ENCODE measurements at regions not wholly inside any gene's neighbourhood (a gene's known extent, or its start where the extent isn't known, plus 50 kb on each side); places are given as distances from the start of the nearest gene placed in this dataset.
A peak's percentile ranks its signal among the peaks of the same experiment; 100 is the strongest.
"Not testable (repeated sequence)": the region's sequence is repeated elsewhere in the genome, so short reads cannot be mapped to it uniquely, and the experiment has no call there.

DNA sequence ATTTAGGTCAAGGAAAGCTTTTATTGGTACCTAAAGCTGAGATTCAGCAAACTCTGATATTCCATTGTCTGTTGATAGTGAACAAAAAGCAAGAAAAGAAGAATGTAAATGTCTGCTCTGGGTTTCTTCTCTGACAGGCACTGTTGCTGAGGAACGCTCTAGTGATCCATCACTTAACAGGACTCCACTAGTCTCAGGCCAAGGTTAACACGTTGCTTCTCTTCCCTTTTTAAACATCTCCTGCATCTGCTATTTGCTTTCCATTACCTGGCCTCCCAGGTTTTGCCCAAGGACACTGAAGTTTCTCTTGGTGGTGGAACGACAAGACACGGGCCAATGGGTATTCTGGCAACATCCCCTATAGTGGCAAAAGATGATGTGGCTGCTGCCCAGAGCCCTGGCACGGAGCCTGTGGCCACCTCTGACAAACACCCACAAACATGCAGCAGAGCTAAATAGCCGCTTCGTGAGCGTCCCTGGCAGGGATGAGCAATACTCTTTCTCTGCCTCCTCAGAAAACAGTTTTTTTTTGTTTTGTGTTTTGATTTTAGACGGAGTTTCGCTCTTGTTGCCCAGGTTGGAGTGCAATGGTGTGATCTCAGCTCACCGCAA lies 97.8 kb upstream of the AKAP13 start:
- Histone ChIP-seq H3K27me3 (ENCODE audit: control insufficient read depth in 1 of 2, insufficient read depth in 2 of 2, low read length in 2 of 2) (no peaks in the 10 kb centered on the region), H3K4me3 (ENCODE audit: low read depth in 1 of 2, low read length in 2 of 2) (no peak overlapping the region), H3K36me3 (ENCODE audit: control insufficient read depth in 2 of 2, insufficient read depth in 2 of 2, low read length in 1 of 2) (no peaks in the 10 kb centered on the region), H3K27ac (ENCODE audit: low read depth in 2 of 2, low read length in 1 of 2) (no peak overlapping the region), H3K9me3 (ENCODE audit: control insufficient read depth in 2 of 2, insufficient read depth in 1 of 2, low read depth in 1 of 2, low read length in 1 of 2) (no peaks in the 10 kb centered on the region), H3K4me1 (ENCODE audit: control insufficient read depth in 2 of 2, insufficient read depth in 2 of 2, low read length in 1 of 2) (no peaks in the 10 kb centered on the region)
- WGBS, 2 donors = 71 to 80% methylated on average over 11 of the region's 11 CpGs

DNA sequence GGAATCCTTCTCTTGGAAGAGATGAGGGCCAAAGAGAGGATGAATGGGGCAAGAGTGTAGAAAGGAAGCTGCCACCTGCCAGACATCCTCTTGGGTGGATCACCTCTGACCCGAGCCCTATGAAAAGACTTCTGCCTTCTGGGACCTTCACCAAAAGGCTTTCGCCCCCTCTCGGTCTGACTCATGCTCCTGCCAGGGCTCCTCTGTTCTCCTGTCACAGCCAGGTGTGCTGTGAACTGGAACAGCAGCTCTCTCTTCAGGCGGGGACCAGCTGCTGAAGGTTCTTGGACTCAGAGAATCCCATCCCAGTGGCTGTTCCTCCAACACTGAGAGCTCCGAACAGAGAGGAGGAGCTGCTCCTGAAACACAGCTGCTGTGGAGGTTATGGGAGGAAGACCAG lies 96.6 kb upstream of the AKAP13 start:
- H3K27me3 ChIP-seq (ENCODE audit: control insufficient read depth in 1 of 2, insufficient read depth in 2 of 2, low read length in 2 of 2); H3K36me3 ChIP-seq (ENCODE audit: control insufficient read depth in 2 of 2, insufficient read depth in 2 of 2, low read length in 1 of 2); H3K27ac ChIP-seq (ENCODE audit: low read depth in 2 of 2, low read length in 1 of 2); H3K4me1 ChIP-seq (ENCODE audit: control insufficient read depth in 2 of 2, insufficient read depth in 2 of 2, low read length in 1 of 2); H3K4me3 ChIP-seq (ENCODE audit: low read depth in 1 of 2, low read length in 2 of 2); H3K9me3 ChIP-seq (ENCODE audit: control insufficient read depth in 2 of 2, insufficient read depth in 1 of 2, low read depth in 1 of 2, low read length in 1 of 2): not testable (repeated sequence)
- 48 to 51% methylated on average over 5 of the region's 5 CpGs for WGBS, 2 donors

DNA sequence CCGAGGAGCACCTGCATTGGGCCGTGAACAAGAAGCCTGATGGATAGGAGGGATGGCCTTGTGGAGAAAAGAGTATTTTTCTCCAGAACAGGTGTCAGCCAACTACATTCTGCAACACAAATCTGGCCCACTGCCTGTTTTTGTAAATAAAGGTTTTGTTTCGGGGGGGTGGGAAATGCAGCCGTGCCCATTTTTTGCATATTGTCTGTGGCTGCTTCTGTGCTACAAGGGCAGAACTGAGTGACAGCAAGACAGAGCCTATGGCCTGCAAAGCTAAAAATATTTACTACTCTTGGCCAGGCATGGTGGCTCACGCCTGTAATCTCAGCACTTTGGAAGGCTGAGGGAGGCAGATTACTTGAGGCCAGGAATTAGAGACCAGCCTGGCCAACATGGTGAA lies 95.9 kb upstream of the AKAP13 start:
- Histone ChIP-seq H3K27ac (ENCODE audit: low read depth in 2 of 2, low read length in 1 of 2) (no peak overlapping the region), H3K4me1 (ENCODE audit: control insufficient read depth in 2 of 2, insufficient read depth in 2 of 2, low read length in 1 of 2) (no peaks in the 10 kb centered on the region)
- 87 to 90% methylated on average over 5 of the region's 5 CpGs for WGBS, 2 donors

DNA sequence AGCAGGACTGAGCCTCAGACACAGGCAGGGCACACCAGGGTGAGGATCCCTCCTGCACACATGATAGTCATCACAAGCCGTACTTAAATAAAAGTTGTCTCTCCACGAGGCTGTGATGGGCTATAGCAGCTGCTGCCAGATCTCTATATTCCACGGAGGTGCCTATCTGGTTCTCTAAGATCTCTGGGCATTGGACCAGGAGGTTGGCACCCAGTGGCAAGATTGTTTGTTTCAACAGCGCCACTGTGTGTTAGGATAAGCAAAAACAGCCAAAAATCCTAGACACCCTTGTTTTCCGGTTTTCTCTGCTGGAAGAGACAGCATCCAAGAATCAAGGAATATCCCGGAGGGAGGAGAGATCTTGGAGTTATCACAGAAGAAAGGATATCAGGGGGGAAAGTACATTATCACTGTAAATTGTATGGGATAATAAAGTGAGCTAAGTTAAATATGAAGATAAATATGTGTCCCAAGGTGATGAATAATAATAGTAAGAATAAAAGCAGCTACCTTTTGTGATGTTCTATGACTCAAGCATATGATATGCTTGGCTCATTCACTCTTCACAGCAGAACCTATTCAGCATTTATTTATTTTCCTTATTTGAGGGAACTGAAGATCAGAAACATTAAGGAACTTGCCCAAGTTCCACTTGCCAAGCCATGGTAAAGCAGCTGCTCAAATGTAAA lies 90.6 kb upstream of the AKAP13 start:
- Histone ChIP-seq H3K27me3 (ENCODE audit: control insufficient read depth in 1 of 2, insufficient read depth in 2 of 2, low read length in 2 of 2) (no peaks in the 10 kb centered on the region), H3K9me3 (ENCODE audit: control insufficient read depth in 2 of 2, insufficient read depth in 1 of 2, low read depth in 1 of 2, low read length in 1 of 2) (no peaks in the 10 kb centered on the region), H3K4me1 (ENCODE audit: control insufficient read depth in 2 of 2, insufficient read depth in 2 of 2, low read length in 1 of 2) (no peaks in the 10 kb centered on the region), H3K4me3 (ENCODE audit: low read depth in 1 of 2, low read length in 2 of 2) (no peak overlapping the region), H3K36me3 (ENCODE audit: control insufficient read depth in 2 of 2, insufficient read depth in 2 of 2, low read length in 1 of 2) (no peaks in the 10 kb centered on the region), H3K27ac (ENCODE audit: low read depth in 2 of 2, low read length in 1 of 2) (no peak overlapping the region)
- WGBS, 2 donors = 15 to 17% methylated on average over 6 of the region's 6 CpGs

More for the DNA sequence above, 95.9 kb upstream of the AKAP13 start:
- H3K27me3 ChIP-seq (ENCODE audit: control insufficient read depth in 1 of 2, insufficient read depth in 2 of 2, low read length in 2 of 2) = no peaks in the 10 kb centered on the region
- no peaks in the 10 kb centered on the region for H3K36me3 ChIP-seq (ENCODE audit: control insufficient read depth in 2 of 2, insufficient read depth in 2 of 2, low read length in 1 of 2)
- no peaks in the 10 kb centered on the region for H3K9me3 ChIP-seq (ENCODE audit: control insufficient read depth in 2 of 2, insufficient read depth in 1 of 2, low read depth in 1 of 2, low read length in 1 of 2)
- no peak overlapping the region for H3K4me3 ChIP-seq (ENCODE audit: low read depth in 1 of 2, low read length in 2 of 2)

DNA sequence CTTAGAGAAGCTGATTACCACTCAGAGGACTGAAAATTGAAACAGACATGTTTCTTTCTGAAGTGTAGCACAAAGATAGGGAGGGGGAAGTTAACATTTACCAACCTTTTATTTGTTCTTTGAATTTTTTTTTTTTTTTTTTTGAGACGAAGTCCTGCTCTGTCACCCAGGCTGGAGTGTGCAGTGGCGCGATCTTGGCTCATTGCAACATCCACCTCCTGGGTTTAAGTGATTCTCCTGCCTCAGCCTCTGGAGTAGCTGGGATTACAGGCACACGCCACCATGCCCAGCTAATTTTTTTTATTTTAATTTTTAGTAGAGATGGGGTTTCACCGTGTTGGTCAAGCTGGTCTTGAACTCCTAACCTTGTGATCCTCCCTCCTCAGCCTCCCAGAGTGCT lies 87.8 kb upstream of the AKAP13 start:
- H3K36me3 ChIP-seq (ENCODE audit: control insufficient read depth in 2 of 2, insufficient read depth in 2 of 2, low read length in 1 of 2); H3K4me3 ChIP-seq (ENCODE audit: low read depth in 1 of 2, low read length in 2 of 2); H3K9me3 ChIP-seq (ENCODE audit: control insufficient read depth in 2 of 2, insufficient read depth in 1 of 2, low read depth in 1 of 2, low read length in 1 of 2); H3K27ac ChIP-seq (ENCODE audit: low read depth in 2 of 2, low read length in 1 of 2); H3K4me1 ChIP-seq (ENCODE audit: control insufficient read depth in 2 of 2, insufficient read depth in 2 of 2, low read length in 1 of 2); H3K27me3 ChIP-seq (ENCODE audit: control insufficient read depth in 1 of 2, insufficient read depth in 2 of 2, low read length in 2 of 2): not testable (repeated sequence)
- WGBS, 2 donors = 90% methylated on average over 4 to 5 of the region's 5 CpGs

DNA sequence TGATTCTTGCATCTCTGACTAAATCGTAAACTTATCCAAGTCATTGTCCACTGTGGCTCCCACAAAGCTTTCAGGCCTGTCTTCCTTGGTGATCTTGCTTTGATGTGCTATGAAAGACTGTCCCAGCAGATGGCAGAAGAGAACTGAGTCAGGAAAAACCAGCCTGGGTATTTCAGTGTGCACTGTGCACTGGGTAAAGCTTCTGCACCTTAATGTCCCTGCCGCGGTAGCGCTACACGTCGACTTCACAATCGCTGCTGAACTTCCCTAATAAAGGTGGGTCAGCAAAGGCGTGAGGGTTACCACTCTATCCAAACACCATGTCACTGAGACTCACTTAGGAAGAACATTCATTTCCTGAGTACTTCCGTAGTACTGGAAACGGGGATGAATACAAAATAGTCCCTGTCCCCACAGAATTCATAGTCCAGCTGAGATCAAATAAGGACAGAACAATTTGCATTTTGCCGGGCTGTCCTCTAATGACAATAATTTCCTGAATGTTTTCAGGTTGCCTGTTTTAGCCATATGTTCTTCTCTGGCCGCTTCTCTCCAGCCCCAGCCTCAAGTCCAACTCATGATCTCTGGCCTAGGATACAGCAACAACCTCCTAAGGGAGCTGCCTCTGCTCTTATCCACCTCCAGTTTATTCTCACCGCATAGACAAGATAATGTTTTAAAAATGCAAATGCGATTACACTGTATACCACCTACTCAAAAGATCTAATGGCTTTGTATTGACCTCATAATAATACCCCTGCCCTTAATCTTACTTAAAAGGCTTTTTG lies 83.6 kb upstream of the AKAP13 start:
- peak overlapping the region in 1 of 2 donors; percentile 17 for H3K4me3 ChIP-seq (ENCODE audit: low read depth in 1 of 2, low read length in 2 of 2)
- no peaks in the 10 kb centered on the region for H3K36me3 ChIP-seq (ENCODE audit: control insufficient read depth in 2 of 2, insufficient read depth in 2 of 2, low read length in 1 of 2)
- H3K27me3 ChIP-seq (ENCODE audit: control insufficient read depth in 1 of 2, insufficient read depth in 2 of 2, low read length in 2 of 2) = no peaks in the 10 kb centered on the region
- H3K4me1 ChIP-seq (ENCODE audit: control insufficient read depth in 2 of 2, insufficient read depth in 2 of 2, low read length in 1 of 2) = no peaks in the 10 kb centered on the region
- no peak overlapping the region for H3K27ac ChIP-seq (ENCODE audit: low read depth in 2 of 2, low read length in 1 of 2)
- WGBS, 2 donors = 20 to 22% methylated on average over 14 of the region's 14 CpGs
- no peaks in the 10 kb centered on the region for H3K9me3 ChIP-seq (ENCODE audit: control insufficient read depth in 2 of 2, insufficient read depth in 1 of 2, low read depth in 1 of 2, low read length in 1 of 2)

DNA sequence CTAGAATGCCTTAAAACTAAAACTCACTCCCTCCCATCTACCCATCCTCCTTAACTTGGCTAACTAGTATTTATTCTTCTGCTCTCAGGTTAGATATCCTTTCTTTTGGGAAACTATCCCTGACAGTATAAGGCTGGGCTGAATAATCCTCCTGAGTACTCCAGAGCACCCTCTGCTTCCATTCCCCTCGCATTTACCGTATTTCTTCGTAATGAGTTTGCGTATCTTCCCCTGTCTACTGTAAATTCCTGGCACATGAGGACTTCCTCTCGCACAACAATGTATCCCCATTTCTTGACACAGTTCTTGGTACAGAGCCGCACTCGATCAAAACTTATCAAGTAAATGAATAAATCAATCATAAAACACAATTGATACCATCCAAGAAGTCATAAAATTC lies 82.9 kb upstream of the AKAP13 start:
- Histone ChIP-seq H3K9me3 (ENCODE audit: control insufficient read depth in 2 of 2, insufficient read depth in 1 of 2, low read depth in 1 of 2, low read length in 1 of 2) (no peaks in the 10 kb centered on the region), H3K27ac (ENCODE audit: low read depth in 2 of 2, low read length in 1 of 2) (no peak overlapping the region), H3K27me3 (ENCODE audit: control insufficient read depth in 1 of 2, insufficient read depth in 2 of 2, low read length in 2 of 2) (no peaks in the 10 kb centered on the region), H3K4me1 (ENCODE audit: control insufficient read depth in 2 of 2, insufficient read depth in 2 of 2, low read length in 1 of 2) (no peaks in the 10 kb centered on the region), H3K4me3 (ENCODE audit: low read depth in 1 of 2, low read length in 2 of 2) (no peak overlapping the region), H3K36me3 (ENCODE audit: control insufficient read depth in 2 of 2, insufficient read depth in 2 of 2, low read length in 1 of 2) (no peaks in the 10 kb centered on the region)
- WGBS, 2 donors = 95 to 97% methylated on average over 7 of the region's 7 CpGs

DNA sequence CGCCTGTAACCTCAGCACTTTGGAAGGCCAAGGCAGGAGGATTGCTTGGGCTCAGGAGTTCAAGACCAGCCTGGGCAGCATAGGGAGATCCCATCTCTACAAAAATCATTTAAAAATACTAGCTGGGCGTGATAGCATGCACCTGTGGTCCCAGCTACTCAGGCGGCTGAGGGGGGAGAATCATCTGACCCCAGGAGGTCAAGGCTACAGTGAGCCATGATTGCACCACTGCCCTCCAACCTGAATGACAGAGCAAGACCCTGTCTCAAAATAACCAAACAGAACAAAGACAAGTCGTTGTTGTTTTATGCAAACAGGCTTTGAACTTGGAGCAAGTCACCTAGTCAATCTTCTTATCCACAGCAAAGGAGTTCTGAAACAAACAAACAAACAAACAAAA lies 82.0 kb upstream of the AKAP13 start:
- no peaks in the 10 kb centered on the region for H3K36me3 ChIP-seq (ENCODE audit: control insufficient read depth in 2 of 2, insufficient read depth in 2 of 2, low read length in 1 of 2)
- 86 to 90% methylated on average over 4 of the region's 4 CpGs for WGBS, 2 donors
- H3K4me3 ChIP-seq (ENCODE audit: low read depth in 1 of 2, low read length in 2 of 2) = no peak overlapping the region
- no peak overlapping the region for H3K27ac ChIP-seq (ENCODE audit: low read depth in 2 of 2, low read length in 1 of 2)
- H3K27me3 ChIP-seq (ENCODE audit: control insufficient read depth in 1 of 2, insufficient read depth in 2 of 2, low read length in 2 of 2) = no peaks in the 10 kb centered on the region
- H3K4me1 ChIP-seq (ENCODE audit: control insufficient read depth in 2 of 2, insufficient read depth in 2 of 2, low read length in 1 of 2) = no peaks in the 10 kb centered on the region
- H3K9me3 ChIP-seq (ENCODE audit: control insufficient read depth in 2 of 2, insufficient read depth in 1 of 2, low read depth in 1 of 2, low read length in 1 of 2) = no peaks in the 10 kb centered on the region

DNA sequence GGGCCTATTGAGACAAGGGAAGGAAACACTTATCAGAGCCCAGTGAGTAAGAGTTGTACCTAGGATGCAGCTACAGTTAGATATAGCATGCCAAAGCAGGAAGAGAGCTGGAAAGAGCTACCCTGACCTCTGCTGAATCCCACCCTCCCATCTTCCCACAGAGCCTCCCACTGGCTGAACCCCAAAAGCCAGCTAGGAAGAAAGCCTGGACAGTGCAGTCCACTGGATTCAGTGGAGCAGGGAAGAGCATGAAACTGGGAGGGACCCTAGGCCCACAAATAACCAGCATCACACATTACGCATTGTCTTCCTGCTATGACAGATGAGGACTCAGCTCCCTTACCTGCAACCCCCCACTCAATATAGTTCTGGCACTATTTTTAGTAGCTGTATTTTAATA lies 81.5 kb upstream of the AKAP13 start:
- Histone ChIP-seq H3K27ac (ENCODE audit: low read depth in 2 of 2, low read length in 1 of 2) (no peak overlapping the region), H3K4me1 (ENCODE audit: control insufficient read depth in 2 of 2, insufficient read depth in 2 of 2, low read length in 1 of 2) (no peaks in the 10 kb centered on the region), H3K4me3 (ENCODE audit: low read depth in 1 of 2, low read length in 2 of 2) (no peak overlapping the region), H3K36me3 (ENCODE audit: control insufficient read depth in 2 of 2, insufficient read depth in 2 of 2, low read length in 1 of 2) (no peaks in the 10 kb centered on the region), H3K27me3 (ENCODE audit: control insufficient read depth in 1 of 2, insufficient read depth in 2 of 2, low read length in 2 of 2) (no peaks in the 10 kb centered on the region), H3K9me3 (ENCODE audit: control insufficient read depth in 2 of 2, insufficient read depth in 1 of 2, low read depth in 1 of 2, low read length in 1 of 2) (no peaks in the 10 kb centered on the region)
- 100% methylated on average over 1 of the region's 1 CpG for WGBS, 2 donors
